Osteocyte (in vitro differentiated cells): ENCODE measurements at regions not wholly inside any gene's neighbourhood (a gene's known extent, or its start where the extent isn't known, plus 50 kb on each side); places are given as distances from the start of the nearest gene placed in this dataset.

ENCODE experiments used
- DNase-seq: peaks from one replicate; pipeline ENCODE4 v3.0.0; 2021; ENCODE audit warnings: mixed read lengths; ENCODE audit not compliant: unreplicated experiment; ENCODE audit errors: extremely low spot score
- H3K27ac Mint-ChIP-seq: one replicate; pipeline ENCODE4 v1.8.0; 2021; ENCODE audit warnings: mild to moderate bottlenecking, mixed read lengths; ENCODE audit not compliant: unreplicated experiment
- H3K27me3 Mint-ChIP-seq: one replicate; pipeline ENCODE4 v1.8.0; 2021; ENCODE audit warnings: mixed read lengths; ENCODE audit not compliant: unreplicated experiment
- H3K36me3 Mint-ChIP-seq: one replicate; pipeline ENCODE4 v1.8.0; 2021; ENCODE audit warnings: mixed read lengths; ENCODE audit not compliant: unreplicated experiment
- H3K4me1 Mint-ChIP-seq: one replicate; pipeline ENCODE4 v1.8.0; 2021; ENCODE audit warnings: mixed read lengths; ENCODE audit not compliant: unreplicated experiment
- H3K4me3 Mint-ChIP-seq: one replicate; pipeline ENCODE4 v1.8.0; 2021; ENCODE audit warnings: mild to moderate bottlenecking, moderate library complexity, mixed read lengths; ENCODE audit not compliant: unreplicated experiment
- H3K9me3 Mint-ChIP-seq: one replicate; pipeline ENCODE4 v1.8.0; 2021; ENCODE audit warnings: mixed read lengths; ENCODE audit not compliant: unreplicated experiment
- CTCF ChIP-seq: fragments of 200-600 bp; sonication (generic); IDR thresholded peaks from 2 replicates; pipeline ENCODE4 v1.5.0; 2021; ENCODE audit warnings: antibody characterized with exemption, mild to moderate bottlenecking, moderate library complexity

GRCh38 chr1:87730274-87731216 is 401.9 kb downstream of the LMO4 start:
- H3K27ac Mint-ChIP-seq = no peak overlapping the region
- DNase-seq = no peak
- no peaks in the 10 kb centered on the region for H3K4me1 Mint-ChIP-seq
- H3K9me3 Mint-ChIP-seq = peaks cover under 1% of the 10 kb centered on the region
- TF ChIP-seq CTCF = no peak
- H3K27me3 Mint-ChIP-seq = peaks cover 2% of the 10 kb centered on the region
- no peak overlapping the region for H3K4me3 Mint-ChIP-seq
- H3K36me3 Mint-ChIP-seq = no peaks in the 10 kb centered on the region

GRCh38 chr1:87733386-87733785 is 404.7 kb downstream of the LMO4 start:
- Mint-ChIP-seq H3K36me3 (no peaks in the 10 kb centered on the region), H3K9me3 (peaks cover 4% of the 10 kb centered on the region), H3K27me3 (peaks cover 2% of the 10 kb centered on the region), H3K4me1 (no peaks in the 10 kb centered on the region), H3K4me3 (no peak overlapping the region), H3K27ac (no peak overlapping the region)
- TF ChIP-seq CTCF = no peak
- no peak for DNase-seq

GRCh38 chr1:87735750-87736149 is 407.1 kb downstream of the LMO4 start:
- no peaks in the 10 kb centered on the region for H3K4me1 Mint-ChIP-seq
- DNase-seq = no peak
- H3K36me3 Mint-ChIP-seq = no peaks in the 10 kb centered on the region
- TF ChIP-seq CTCF = no peak
- peaks cover 2% of the 10 kb centered on the region for H3K27me3 Mint-ChIP-seq
- H3K27ac Mint-ChIP-seq = no peak overlapping the region
- no peak overlapping the region for H3K4me3 Mint-ChIP-seq
- peaks cover 7% of the 10 kb centered on the region for H3K9me3 Mint-ChIP-seq

- Mint-ChIP-seq H3K4me1 (no peaks in the 10 kb centered on the region), H3K9me3 (peaks cover 7% of the 10 kb centered on the region), H3K36me3 (no peaks in the 10 kb centered on the region), H3K4me3 (no peak overlapping the region), H3K27ac (no peak overlapping the region), H3K27me3 (peaks cover 2% of the 10 kb centered on the region)
- TF ChIP-seq CTCF = no peak
- DNase-seq = no peak
Observed at GRCh38 chr1:87739141-87739540, 410.5 kb downstream of the LMO4 start.

- Mint-ChIP-seq H3K4me3 (no peak overlapping the region), H3K36me3 (no peaks in the 10 kb centered on the region), H3K27ac (no peak overlapping the region), H3K9me3 (peaks cover 7% of the 10 kb centered on the region), H3K4me1 (no peaks in the 10 kb centered on the region), H3K27me3 (peaks cover 2% of the 10 kb centered on the region)
- TF ChIP-seq CTCF = no peak
- no peak for DNase-seq
Observed at GRCh38 chr1:87739704-87740103, 411.0 kb downstream of the LMO4 start.
